ENCODE measurements at regions not wholly inside any gene's neighbourhood (a gene's known extent, or its start where the extent isn't known, plus 50 kb on each side); places are given as distances from the start of the nearest gene placed in this dataset.

DNA sequence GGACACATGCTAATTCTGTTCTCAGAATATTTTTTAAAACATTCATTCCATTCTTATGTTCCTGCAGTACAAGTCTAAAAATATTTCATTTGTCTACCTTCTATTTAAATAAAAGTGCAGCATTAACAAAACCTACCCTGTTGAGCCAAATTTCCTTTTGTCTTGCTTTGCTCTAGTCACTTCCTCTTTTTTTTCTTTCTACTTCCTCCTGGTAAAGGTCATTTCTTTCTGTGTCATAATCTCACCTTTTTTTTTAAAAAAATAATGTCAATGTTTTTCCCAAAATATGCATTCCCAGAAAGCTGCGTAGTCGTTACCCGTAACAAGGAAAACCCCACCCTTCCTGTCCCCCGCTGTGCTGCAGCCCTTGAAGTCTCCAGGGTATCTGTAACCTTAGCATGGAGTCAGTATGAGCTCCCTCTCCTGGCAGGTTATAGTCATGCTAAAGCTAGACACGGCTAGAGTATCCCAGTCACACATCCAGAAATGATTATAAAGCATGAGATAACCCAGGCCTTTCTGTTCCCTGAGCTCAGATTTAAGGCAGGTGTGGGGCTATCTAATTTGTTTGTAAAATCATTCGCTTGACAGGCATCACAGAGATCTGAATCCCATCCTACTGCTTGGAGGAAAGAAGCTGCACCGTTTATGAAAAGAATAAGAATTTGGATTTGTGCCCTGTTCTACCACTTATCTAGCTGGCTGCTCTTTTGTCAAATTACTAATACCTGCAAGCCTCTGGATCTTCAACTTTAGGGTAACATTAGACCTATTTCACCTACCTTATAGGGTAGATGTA lies 51.1 kb upstream of the EED start:
- DNase-seq (ENCODE audit: low spot score in 2 of 2) = peak; percentile 64 to 69
- no peak for FAIRE-seq

DNA sequence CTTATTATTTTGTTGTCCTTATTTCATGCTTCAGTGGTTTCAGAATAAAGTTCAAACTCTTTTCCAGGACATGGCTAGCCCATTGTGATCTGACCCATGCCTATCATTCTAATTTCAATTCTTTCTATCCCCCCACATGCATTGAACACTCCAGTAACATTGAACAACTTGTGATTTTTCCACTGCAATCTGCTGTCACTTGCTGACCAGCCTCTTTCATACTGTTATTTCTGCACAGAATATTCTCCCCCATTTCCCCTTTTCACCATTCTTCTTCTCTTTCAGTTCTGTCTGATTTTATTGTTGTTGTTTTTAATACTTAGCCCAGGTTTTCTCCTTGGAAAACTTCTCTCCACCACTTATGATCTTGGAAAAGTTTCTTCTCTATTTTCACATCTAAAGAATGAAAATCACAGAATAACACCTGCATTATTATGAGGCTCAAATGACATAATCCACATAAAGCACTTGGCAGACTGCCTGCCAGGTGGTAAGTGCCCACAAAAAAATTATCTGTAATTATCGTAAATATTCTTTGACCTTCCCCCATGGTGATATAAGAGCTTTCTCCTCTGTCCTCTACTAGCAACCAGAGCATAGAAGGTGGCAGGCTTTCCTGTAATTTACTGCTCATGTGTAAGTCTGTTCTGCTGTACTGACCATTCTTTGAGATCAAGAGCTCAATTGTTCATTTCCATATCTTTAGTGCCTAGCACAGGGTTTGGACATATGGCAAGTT lies 51.9 kb upstream of the EED start:
- DNase-seq (ENCODE audit: low spot score in 2 of 2) = no peak
- no peak for FAIRE-seq

DNA sequence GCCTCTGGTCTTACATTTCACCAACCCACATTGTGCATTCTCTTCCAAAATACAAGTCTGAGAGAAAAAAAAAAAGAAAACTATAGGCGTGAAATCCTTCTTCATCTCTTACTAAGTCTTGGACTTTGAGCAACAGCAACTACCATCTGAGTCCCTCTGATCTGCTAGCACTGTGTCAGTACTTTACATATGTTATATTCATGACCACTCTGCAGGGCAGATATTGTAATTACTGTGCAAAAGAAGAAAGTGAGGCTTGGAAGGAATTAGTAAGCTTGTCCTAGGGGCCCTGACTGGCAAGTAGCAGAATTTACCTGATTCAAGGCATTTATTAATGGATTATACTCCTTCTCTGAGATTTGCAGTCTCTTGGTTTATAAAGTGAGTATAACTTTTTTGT lies 52.7 kb upstream of the EED start:
- no peak for FAIRE-seq

DNA sequence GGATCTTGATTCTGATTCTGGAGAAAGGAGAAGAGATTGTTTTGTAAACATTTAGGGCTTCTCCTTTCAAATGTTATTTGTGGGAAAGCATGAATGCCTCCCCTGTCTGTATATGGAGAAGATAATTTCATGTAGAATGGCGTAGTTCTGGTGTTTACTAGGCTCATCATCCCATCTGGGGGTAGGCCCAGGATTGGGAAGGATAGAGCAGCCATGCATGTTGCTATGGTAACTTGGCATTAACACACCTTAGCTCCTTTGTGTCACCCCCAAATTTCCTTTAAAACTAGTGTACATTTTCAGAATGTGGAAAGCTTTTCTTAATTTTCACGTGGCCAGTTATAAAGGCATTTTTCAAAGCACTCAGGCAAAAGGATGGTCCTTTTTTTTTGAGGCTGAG lies 57.5 kb upstream of the EED start:
- FAIRE-seq = no peak
- no peak for DNase-seq (ENCODE audit: low spot score in 2 of 2)

More for the DNA sequence above, 52.7 kb upstream of the EED start:
- DNase-seq (ENCODE audit: low spot score in 2 of 2) = no peak

DNA sequence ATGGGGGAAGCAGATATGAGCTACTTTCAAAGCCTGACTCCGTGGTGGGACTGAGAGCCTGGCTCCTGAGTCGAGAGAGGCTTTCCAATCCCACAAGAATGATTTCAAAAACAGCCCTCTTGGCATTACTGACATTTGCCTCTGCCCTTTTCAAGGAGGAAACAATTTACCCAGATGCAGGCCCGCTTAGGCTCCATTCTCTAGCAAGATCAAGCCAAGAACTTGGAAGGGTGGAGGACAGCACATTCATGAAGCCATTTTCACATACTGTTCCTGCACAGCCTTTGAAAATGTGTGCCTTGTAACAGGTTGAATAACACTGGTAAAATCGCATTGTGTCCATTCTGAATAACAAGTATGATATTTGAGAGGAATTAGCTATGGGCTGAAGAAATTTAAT lies 58.2 kb upstream of the EED start:
- no peak for DNase-seq (ENCODE audit: low spot score in 2 of 2)
- no peak for FAIRE-seq

DNA sequence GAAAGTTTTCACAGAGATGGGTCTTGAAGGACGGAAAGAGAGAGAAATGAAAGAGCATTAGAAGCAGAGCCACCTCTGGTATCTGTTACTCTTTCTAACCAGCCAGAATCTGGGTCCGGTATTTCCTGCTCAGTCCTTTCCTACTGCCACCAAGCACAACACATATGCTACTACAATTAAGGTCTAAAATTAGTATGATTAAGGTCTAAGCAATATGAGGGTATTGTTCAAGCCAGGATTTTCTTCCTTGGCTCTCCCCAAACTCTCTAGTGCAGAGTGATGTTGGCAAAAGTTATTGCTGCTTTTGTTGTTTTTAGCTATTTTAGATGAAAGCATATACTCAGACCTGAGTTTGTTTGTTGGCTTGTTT lies 59.2 kb upstream of the EED start:
- FAIRE-seq (no peak), DNase-seq (ENCODE audit: low spot score in 2 of 2) (no peak)

DNA sequence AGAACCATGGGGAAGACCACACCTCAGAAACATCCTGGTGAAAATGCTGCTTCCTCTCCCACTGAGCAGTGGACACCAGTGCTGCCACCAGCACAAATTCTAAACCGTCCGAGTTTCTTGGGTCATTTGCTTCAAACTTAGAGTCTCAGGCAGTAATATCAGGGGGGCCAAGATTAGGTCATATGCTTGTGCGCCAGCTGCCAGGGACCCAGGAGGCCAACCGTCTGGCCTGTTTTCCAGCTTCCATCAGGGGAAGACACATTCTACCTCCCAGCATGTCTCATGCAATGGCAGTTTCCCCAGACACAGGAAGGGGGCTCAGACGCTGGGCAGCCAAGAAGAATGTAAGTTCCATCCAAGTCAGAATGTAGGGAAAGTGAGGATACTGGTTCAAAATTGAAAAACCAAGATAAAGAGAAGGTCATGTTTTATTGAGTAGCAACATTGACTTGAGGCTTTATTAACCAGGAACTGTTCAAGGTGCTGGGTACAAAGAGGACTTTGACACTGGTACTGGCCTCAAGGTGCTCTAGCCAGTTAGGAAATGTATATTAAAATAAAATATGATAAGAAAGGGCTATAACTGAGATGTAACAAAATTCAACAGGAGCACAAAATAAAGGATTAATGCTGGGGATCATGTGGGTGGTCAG lies 59.7 kb upstream of the EED start:
- no peak for DNase-seq (ENCODE audit: low spot score in 2 of 2)
- no peak for FAIRE-seq

DNA sequence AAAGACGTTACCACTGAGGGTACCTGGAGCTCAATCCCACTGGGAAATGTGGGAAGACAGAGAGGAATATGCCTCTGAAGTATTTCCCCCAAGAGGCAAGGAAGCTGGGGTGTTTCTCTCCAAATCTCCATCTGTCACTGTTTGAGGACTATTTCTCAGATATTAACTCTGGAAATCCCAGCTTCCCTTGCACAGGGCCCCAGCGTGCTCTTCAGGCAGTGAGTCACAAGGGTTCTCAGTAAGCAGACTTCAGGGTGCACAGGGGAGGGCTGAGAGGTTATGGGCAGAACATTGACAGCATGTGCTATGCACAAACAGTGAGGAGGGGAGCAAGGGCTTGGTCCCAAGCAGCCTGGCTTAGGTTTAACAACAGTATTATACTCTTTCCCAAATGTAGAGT lies 60.9 kb upstream of the EED start:
- FAIRE-seq = no peak

DNA sequence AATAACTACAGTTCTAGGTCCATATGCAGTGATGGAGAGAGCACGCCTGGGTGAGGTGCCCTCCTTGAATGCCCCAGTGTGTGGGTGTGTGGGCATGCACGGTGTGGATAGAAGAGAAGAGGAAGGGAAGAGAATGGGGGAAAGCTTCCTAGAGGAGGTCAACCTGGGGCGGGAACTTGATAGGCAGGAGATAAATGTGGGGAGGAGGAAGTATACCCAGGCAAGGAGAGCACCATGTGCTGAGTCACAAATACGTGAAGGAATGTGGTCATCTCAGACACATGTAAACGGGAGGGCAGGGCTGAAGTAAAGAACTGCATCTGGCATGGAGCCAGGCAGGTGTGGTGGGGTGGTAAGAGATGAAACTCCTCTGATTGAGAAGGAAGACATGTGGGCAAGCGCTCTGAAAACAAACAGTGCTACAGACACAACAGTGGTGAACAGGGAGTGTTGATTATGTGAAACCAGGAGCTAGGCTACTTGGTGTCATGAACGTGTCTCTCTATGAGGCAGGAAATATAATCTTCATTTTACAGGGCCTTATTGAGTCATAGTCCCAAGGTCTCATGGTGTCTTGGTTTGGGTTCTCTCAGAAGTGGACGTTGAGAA lies 61.5 kb upstream of the EED start:
- FAIRE-seq (no peak), DNase-seq (ENCODE audit: low spot score in 2 of 2) (no peak)

More for the DNA sequence above, 60.9 kb upstream of the EED start:
- DNase-seq (ENCODE audit: low spot score in 2 of 2) = no peak

DNA sequence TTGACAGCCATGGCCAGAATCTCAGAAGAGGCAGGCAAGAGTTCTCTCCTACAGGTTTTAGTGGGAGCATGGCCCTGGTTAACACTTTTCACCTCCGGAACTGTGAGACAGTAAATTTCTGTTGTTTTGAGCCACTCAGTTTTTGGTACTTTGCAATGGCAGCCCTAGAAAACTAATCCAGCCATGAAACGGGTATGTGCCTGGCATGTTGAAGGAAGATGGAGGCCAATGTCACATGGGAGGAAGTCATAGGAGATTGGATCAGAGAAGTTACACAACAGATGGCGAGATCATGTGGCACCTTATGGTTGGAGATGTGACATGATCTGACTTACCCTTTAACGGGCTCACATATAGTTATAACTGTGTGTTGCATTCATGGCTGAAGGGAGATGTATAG lies 63.2 kb upstream of the EED start:
- FAIRE-seq (no peak), DNase-seq (ENCODE audit: low spot score in 2 of 2) (no peak)

DNA sequence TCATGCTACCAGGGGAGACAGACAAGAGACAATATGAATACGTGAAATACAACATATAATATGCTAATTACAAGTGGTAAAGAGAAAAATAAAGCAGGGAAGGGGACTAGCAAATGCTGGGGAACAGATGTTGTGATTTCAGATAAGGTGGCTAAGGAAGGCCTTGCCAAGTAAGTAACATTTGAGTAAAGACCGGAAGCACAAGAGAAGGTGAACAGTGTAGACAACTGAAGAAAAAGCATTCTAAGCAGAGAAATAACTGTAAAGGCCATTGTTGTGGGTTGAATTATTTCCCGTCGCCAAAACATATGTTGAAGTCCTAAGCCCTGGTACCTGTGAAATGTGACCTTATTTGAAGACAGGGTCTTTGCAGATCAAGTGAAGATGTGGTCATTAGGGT lies 63.7 kb upstream of the EED start:
- DNase-seq (ENCODE audit: low spot score in 2 of 2) (no peak), FAIRE-seq (no peak)

DNA sequence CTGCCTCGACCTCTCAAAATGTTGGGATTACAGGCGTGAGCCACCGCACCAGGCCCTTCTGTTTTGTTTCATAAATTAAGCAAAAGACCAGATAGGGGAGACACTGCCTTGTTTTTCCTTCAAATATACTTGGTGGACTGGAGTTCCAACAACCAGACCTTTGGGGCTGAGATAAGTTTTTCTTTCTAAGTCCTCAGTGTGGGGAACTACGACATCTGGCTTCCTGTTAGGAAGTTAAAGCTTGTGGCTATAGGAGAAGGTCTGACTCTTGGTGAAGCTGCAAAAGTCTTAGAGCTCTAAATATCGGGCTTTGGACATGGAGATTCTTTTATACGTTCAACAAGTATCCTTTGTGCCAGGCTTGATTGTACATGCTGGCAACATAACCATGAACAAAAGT lies 64.1 kb upstream of the EED start:
- no peak for DNase-seq (ENCODE audit: low spot score in 2 of 2)
- no peak for FAIRE-seq

DNA sequence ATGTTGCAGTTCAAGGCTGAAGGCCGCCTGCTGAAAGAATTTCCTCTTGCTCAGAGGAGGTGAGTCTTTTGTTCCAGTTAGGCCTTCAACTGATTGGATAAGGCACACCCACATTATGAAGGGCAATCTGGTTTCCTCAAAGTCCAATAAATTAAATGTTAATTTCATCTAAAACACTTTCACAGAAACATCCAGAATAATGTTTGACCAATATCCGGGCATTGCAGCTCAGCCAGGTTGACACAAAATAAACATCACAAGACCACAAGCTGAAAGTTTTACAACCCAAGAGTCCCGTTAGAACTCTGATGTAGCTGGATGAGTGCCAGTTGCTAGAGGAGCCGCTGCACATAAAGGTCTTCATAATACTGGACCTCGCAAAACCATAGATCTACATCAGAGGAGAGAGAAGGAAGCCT lies 64.9 kb upstream of the EED start:
- DNase-seq (ENCODE audit: low spot score in 2 of 2) = no peak
- no peak for FAIRE-seq

DNA sequence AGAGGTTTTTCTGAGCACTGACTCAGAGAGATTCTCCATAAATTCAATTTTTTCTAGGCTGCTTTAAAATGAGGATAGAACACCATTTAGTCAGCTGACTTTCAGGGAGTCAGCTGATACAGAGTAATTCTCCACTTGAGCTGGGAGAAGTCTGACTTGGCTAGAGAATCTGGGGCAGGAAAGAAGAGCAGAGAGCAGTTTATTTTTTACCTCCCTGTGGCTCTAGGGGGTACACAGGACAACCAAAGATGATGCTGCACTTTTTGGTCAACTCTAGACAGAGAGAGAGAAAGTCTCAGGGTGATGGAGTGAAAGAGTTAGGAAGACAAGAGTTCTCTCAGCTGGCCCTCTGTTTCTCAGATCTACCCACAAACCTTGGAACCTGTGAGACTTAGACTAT lies 67.3 kb upstream of the EED start:
- FAIRE-seq (no peak), DNase-seq (ENCODE audit: low spot score in 2 of 2) (no peak)

DNA sequence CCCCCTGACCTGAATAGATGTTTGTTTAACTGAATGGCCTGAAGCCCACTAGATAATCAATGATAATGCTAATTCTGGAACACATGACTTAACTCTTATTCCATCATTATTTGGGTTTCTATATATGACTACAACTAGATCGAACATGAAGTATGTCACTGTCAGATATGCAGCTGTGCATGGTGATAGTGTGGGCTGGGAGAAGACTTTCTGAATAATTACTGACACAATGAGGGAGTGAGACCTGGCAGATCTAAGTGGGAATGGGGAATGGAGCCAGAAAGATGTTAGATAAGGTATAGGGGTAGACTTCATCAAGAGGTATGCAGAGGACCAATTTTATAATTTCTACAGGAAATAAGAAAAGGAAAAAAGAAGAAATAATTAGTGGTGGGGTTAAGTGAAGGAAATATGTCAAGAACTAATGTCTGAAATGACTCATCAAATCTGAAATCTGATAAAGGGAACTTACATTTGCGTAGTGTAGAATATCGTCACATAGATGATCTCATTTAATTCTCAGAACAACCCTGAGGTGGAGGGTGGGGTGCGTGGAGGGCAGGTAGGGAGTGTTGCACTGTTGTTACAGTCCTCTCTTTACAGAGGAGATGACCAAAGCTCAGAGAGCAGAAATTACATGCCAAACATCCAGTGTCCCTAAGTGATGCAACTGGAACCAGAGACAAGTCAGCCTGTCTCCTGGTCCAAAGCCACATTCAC lies 68.2 kb upstream of the EED start:
- DNase-seq (ENCODE audit: low spot score in 2 of 2) = no peak
- no peak for FAIRE-seq

DNA sequence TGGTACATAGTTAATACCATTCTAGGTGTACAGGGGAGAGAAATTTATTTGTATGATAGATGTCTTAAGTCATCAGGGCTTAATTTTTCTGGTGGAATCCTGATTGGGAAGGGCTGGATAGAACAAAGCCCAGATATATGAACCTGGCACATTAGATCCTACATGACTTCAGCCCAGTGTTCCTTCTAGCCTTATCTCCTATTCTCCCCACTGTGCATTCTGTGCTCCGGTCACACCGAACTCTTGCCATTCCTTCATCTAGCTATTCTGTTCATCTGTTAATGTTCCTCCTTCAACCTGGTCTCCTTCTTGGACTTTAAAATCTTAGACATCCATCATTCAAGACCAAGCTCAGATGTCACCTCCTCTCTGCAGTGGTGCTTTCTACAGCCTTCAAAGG lies 68.9 kb upstream of the EED start:
- DNase-seq (ENCODE audit: low spot score in 2 of 2) (no peak), FAIRE-seq (no peak)

DNA sequence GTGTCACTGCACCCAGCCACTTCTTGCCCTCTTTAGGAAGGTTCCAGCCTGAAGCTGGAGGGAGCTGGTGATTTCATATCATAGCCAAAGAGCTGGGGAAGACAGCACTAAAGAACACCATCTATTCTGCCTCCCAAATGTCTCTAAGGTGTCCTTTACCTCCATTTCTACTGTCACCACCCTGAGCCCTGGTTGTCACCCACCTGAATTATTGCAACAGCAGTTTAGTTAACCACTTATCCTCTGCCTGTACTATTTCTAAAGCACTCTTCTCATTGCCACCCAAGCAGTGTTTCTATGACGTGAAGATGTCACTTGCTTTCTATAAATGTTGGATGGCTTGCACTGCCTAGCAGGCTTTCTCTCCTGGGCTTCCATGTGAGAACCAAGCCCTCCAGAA lies 69.4 kb upstream of the EED start:
- FAIRE-seq (no peak), DNase-seq (ENCODE audit: low spot score in 2 of 2) (no peak)

DNA sequence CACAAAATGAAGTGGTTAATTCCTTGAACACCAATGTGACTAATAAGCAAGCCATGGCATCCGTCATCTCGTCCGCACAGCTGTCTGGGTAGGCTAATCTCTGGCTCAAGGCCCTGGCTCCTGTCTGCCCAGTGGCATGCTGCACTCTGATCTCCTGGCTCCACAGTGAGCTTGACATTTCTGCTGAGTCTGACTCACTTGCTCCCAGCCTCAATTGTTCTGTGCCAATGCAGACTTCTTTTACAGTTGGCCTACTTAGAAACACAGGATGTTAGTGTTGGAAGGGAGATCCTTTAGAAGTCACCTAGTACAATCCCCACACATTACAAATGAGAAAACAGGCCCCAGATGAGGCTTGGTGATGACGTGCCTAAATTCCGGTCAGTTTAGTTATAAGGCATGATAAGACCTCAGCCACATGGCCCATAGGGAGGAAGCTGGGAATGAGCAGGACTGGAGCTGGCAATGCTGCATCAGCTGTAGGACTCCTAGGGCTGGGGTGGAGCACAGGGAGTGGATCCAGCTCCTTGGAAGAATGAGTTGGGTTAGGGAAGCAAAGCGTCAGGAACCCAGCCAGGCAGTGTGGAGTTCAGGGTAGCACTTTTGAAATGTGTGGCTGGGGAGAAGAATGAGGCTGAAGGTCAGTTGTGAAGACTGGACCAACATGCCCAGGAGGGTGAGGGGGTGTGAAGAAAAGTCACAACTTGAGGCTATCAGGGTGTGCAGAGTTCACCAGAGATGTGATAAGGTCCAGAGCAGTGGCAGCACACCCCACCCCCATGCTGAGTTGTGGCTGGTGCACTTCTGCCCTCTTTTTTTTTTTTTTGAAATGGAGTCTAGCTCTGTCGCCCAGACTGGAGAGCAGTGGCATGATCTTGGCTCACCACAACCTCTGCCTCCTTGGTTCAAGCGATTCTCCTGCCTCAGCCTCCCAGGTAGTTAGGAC lies 70.2 kb upstream of the EED start:
- FAIRE-seq (no peak), DNase-seq (ENCODE audit: low spot score in 2 of 2) (peak in 1 of 2 donors; percentile 46)

DNA sequence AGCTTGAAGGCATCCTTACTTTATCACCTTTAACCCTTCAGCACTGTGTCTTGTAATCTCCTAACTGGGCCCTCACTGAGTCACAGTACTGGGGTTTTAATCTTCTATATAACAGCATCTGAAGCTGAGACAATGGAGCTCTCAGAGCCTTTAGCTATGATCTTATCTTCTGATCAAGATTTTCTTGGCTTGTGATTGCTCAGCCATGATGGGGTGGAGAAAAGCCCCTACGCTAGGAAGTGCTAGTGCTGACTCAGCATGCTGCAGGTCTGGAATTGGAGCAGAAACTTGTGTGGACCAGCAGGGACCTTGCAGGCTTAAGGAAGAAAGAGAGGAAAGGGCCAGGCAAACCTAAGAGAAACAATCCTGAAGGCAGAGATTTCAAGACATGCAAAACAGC lies 71.7 kb upstream of the EED start:
- FAIRE-seq (no peak), DNase-seq (ENCODE audit: low spot score in 2 of 2) (no peak)

DNA sequence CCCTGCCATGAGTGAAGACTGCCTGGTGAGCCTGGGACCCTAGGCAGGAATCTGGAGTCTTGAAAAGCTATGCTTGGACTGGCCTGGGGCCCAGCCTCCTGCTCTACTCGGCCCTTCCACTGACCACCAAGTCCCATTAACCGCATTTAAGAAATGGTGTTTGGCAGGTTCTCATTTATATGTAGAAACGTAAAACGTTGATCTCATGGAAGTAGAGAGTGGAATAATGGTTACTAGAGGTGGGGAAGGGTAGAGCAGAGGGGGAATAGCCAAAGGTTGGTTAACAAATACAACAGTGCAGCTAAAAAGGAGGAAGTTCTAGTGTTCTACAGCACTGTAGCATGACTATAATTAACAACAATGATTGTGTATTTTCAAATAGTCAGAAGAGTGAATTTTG lies 72.9 kb upstream of the EED start:
- FAIRE-seq (no peak), DNase-seq (ENCODE audit: low spot score in 2 of 2) (no peak)
